Brain pericyte (primary cell): ENCODE measurements at regions not wholly inside any gene's neighbourhood (a gene's known extent, or its start where the extent isn't known, plus 50 kb on each side); places are given as distances from the start of the nearest gene placed in this dataset.

Experiments
- DNase-seq: peaks from one replicate; pipeline ENCODE4 v3.0.0-alpha.2; 2012; ENCODE audit warnings: low read depth, low spot score

- DNase-seq, result no peak
These were observed 63.6 kb downstream of the PCDH7 start for GRCh38 chr4:30783751-30784150.

GRCh38 chr4:30789219-30789671 lies 69.1 kb downstream of the PCDH7 start:
- DNase-seq, result no peak

- no peak for DNase-seq
These were observed 70.0 kb downstream of the PCDH7 start for GRCh38 chr4:30790123-30790522.

GRCh38 chr4:30790998-30791397 lies 70.8 kb downstream of the PCDH7 start:
- DNase-seq, result no peak

GRCh38 chr4:30792601-30793000 lies 72.4 kb downstream of the PCDH7 start:
- DNase-seq, result no peak

GRCh38 chr4:30801876-30802275 lies 81.7 kb downstream of the PCDH7 start:
- DNase-seq, result no peak

GRCh38 chr4:30802622-30803323 lies 82.6 kb downstream of the PCDH7 start:
- no peak for DNase-seq

GRCh38 chr4:30808276-30808675 lies 88.1 kb downstream of the PCDH7 start:
- no peak for DNase-seq

GRCh38 chr4:30811296-30811695 lies 91.1 kb downstream of the PCDH7 start:
- DNase-seq, result no peak

- DNase-seq, result no peak
These were observed 95.5 kb downstream of the PCDH7 start for GRCh38 chr4:30815685-30816084.

- no peak for DNase-seq
These were observed 97.3 kb downstream of the PCDH7 start for GRCh38 chr4:30817447-30817846.

GRCh38 chr4:30818541-30818940 lies 98.4 kb downstream of the PCDH7 start:
- no peak for DNase-seq

- no peak for DNase-seq
These were observed 101.1 kb downstream of the PCDH7 start for GRCh38 chr4:30821275-30821674.

GRCh38 chr4:30821859-30822612 lies 101.9 kb downstream of the PCDH7 start:
- no peak for DNase-seq

- DNase-seq, result no peak
These were observed 102.9 kb downstream of the PCDH7 start for GRCh38 chr4:30822911-30823551.

GRCh38 chr4:30825008-30825770 lies 105.0 kb downstream of the PCDH7 start:
- no peak for DNase-seq

- no peak for DNase-seq
These were observed 108.2 kb downstream of the PCDH7 start for GRCh38 chr4:30828264-30828926.

GRCh38 chr4:30832639-30833038 lies 112.5 kb downstream of the PCDH7 start:
- no peak for DNase-seq

- no peak for DNase-seq
These were observed 113.0 kb downstream of the PCDH7 start for GRCh38 chr4:30833206-30833605.

- DNase-seq, result no peak
These were observed 114.9 kb downstream of the PCDH7 start for GRCh38 chr4:30835044-30835443.

GRCh38 chr4:30836231-30836630 lies 116.1 kb downstream of the PCDH7 start:
- DNase-seq, result no peak
